Choroid plexus epithelial cell (primary cell): ENCODE measurements at regions not wholly inside any gene's neighbourhood (a gene's known extent, or its start where the extent isn't known, plus 50 kb on each side); places are given as distances from the start of the nearest gene placed in this dataset.
"Not testable (repeated sequence)": the region's sequence is repeated elsewhere in the genome, so short reads cannot be mapped to it uniquely, and the experiment has no call there.

Experiments used
- DNase-seq: peaks from one replicate; pipeline ENCODE4 v3.0.0-alpha.2; 2010; ENCODE audit warnings: low read depth
- H3K4me3 ChIP-seq: 2 replicates; pipeline ENCODE4 v1.5.1; 2011; ENCODE audit warnings: low read depth, mild to moderate bottlenecking, control low read depth, low read length, moderate library complexity
- TF ChIP-seq, protein P1 (sequence below): conservative IDR thresholded peaks from 2 replicates; pipeline ENCODE4 v1.5.1; 2011; ENCODE audit warnings: low read depth, mild to moderate bottlenecking, control low read depth, inconsistent platforms, low read length, moderate library complexity

DNA sequence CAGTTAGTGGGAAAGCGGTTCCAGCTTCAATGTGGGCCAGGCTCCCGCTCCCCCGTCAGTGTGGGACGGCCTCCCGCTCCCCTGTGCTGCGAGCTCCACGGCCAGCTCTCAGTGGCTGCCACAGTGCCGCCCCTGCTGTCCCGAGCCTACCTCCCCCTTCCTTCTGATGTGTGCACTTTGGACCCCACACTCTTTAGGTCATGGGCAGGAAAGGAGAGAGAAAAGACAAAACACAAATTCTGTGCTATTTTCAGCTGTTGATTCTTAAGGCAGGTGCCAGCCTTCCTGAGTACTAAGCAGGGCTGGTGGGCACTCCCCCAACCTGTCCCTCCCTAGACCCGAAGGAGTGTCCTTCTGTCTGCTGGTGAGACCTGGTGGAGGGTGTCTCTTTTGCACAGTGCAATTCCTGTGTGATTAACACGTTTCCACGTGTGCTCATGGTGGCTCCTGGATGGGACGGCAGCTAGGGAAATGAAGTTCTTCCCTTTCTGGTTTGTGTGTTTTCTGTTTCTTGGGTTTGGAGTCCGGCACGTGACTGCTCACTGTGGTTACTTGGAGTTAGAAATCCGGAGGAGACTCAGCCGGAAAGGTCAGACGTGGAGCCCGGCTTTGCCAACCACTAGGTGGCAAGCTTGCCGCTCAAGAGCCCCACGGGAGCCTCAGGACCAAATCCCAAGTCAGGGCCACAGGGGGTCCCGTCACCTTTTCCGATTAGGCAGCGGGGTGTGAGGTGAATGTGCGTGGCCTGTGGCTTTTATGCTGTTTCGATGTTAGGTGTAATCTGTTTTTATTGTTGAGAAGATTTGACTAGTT lies 130.3 kb downstream of the LAT start:
- peak; percentile 79 for DNase-seq
- not testable (repeated sequence) for H3K4me3 ChIP-seq
- TF ChIP-seq, protein P1, sequence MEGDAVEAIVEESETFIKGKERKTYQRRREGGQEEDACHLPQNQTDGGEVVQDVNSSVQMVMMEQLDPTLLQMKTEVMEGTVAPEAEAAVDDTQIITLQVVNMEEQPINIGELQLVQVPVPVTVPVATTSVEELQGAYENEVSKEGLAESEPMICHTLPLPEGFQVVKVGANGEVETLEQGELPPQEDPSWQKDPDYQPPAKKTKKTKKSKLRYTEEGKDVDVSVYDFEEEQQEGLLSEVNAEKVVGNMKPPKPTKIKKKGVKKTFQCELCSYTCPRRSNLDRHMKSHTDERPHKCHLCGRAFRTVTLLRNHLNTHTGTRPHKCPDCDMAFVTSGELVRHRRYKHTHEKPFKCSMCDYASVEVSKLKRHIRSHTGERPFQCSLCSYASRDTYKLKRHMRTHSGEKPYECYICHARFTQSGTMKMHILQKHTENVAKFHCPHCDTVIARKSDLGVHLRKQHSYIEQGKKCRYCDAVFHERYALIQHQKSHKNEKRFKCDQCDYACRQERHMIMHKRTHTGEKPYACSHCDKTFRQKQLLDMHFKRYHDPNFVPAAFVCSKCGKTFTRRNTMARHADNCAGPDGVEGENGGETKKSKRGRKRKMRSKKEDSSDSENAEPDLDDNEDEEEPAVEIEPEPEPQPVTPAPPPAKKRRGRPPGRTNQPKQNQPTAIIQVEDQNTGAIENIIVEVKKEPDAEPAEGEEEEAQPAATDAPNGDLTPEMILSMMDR: peak; percentile 73

DNA sequence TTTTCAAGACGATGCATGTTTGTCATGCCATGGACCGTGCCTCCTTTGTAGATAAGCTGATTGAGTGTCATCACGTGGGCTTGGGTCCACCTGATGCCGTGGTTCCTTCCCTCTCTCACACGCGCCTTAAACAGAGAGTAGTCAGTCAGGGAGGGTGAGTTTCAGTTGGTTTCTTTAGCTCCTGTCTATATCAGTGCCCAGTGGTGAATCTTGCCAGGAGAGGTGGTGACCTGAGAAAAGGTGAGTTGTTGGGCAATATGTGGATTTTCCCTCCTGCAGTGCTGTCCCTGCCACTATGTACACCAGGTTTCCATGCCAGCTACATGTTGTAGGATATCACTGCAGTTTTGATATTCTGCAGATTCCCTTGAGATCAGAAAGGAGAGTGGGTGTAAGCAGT lies 129.7 kb downstream of the LAT start:
- H3K4me3 ChIP-seq: no peak overlapping the region
- no peak for DNase-seq
- TF ChIP-seq, protein P1: no peak

DNA sequence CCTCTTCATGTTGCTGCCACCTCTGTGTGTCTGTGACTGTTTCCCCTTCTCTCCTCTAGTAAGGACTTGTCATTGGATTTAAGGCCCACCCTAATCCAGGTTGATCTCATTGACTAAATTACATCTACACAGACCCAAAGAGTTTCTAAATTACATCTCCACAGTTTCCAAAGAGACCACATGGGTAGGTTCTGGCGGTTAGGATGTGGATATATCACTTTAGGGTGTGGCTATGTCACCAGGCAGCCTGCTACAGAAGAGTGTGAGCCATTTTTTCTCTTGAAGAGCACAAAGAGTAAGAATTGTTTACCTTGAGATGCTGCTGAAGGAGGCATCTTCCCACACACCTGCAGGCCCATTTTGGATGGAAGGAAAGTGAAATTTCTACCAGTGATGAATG lies 128.6 kb downstream of the LAT start:
- DNase-seq: not testable (repeated sequence)

DNA sequence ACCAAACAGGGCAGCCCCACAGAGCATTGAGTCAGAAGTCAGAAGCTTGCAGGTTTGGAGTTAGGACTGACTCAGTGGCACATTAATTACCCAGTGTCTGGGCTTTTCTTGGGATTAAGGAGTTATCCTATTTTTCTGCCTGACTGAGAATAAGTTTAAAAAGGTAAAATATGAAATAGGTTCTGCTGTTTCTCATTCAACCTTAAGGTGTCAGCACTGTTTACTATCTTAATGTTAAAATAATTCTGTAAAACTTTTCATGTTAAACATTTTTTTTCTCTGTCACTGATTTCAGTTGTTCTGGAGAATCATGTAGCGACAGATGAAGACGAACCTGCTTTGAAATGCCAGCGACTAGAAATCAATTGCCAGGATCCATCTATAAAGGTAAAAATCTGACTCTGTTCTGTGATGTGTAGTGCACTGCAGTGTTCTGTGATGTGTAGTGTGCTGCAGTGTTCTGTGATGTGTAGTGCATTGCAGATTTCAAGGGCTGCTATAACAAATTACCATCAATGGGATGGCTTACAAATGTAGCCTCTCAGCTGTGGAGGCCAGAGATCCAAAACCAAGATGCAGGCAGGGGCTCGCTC lies 128.0 kb downstream of the LAT start:
- TF ChIP-seq, protein P1: peak; percentile 41
- DNase-seq: peak; percentile 18
- H3K4me3 ChIP-seq: no peak overlapping the region

More for the DNA sequence above, 128.6 kb downstream of the LAT start:
- not testable (repeated sequence) for H3K4me3 ChIP-seq

DNA sequence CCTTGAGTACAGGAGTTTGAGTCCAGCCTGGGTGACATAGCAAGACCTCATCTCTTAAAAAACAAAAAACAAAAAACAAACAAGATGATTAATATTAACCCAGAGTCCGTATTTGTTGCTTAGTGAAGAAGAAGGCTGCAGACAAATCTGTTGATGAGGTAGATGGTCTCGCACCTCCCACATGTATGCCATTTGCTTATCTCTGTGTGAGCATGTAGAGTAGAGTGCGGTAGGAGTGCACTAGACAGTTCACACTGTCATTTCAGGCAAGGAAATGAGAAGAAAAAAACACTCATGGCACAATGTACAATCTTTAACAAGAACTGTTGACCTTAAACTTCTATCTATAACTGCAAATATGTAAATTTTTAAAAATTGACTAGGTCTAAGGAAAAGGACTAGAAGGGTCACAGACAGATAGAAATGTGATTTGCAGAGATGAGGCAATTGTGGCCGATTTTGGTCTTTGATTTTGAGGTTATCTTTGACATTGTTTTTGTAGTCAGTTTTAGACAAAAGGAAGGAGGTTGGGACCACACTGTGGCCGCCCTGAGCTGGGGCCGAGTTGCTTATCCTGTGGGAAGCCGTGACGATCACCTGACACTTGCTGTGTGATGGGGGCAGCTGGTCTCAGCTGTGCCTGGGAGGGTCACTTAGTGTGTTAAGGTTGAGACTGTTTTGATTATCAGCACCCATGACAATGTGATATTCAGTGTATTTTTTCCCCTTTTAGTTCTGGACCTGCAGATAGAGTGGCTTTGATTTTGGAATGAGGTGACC lies 127.2 kb downstream of the LAT start:
- DNase-seq, H3K4me3 ChIP-seq: not testable (repeated sequence)

DNA sequence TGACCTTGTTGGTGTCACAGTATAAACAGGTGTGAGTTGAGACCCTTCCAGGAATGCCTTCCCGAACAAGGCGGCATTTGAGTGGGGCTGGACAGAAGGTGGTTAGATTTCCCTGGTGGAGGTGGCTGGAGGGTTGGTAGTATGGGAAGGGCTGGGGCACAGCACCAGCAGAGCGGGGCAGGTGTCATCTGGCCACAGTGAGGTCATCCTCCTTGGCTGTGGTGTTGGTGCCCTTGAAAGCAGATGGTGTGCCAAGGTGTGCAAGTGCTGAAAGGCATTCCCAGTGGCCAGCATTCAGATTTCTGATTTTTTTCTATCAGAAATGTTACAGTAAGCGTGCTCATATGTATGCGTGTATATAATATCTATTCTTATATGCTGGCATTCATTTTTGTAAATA lies 126.6 kb downstream of the LAT start:
- no peak for DNase-seq
- TF ChIP-seq, protein P1: no peak
- H3K4me3 ChIP-seq: no peak overlapping the region

DNA sequence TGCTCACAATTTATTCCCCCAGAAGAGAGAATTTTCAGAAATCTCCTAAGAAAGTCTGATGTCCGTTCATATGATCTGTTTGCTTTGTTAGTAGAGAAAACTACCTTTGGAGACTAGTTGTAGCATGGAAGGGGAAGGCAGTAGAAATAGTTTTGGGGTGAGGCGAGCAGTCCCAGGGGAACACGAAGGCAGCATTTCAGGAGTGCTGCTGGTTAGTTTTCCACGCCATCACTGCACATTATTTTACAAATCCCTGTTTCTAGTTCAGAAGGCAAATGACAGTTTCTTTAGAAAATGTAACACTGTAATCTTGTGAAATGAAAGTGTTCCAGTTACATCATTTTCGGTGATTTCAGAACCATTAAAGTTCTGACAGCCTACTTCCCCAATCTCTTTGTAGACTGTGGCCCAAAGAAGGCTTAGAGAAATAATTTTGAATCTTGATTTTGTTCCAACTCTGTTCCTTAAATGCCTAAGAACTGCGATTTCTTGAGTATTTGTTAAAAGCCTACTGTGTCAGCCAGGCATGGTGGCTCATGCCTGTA lies 123.8 kb downstream of the LAT start:
- DNase-seq: not testable (repeated sequence)

DNA sequence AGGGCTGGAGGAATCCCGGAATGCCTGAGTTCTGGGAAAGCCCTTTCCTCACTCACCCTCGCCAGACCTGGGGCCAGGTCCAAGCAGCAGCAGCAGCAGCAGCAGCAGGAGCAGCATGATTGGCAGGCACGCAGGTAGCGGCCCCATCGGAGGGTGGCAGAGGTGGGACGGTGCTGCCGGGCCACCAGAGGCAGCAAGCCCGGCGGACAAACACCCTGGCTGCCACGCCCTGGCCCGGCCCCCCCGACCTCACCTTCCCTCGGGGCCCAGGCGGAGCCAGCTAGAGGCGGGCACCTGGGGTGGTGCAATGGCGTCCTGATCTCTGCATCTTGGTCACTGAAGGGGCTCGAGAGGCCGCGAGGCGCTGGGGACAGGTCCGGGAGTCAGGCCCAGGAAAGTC lies 122.4 kb downstream of the LAT start:
- TF ChIP-seq, protein P1: no peak
- DNase-seq: no peak
- H3K4me3 ChIP-seq: no peak overlapping the region

More for the DNA sequence above, 123.8 kb downstream of the LAT start:
- H3K4me3 ChIP-seq: not testable (repeated sequence)

DNA sequence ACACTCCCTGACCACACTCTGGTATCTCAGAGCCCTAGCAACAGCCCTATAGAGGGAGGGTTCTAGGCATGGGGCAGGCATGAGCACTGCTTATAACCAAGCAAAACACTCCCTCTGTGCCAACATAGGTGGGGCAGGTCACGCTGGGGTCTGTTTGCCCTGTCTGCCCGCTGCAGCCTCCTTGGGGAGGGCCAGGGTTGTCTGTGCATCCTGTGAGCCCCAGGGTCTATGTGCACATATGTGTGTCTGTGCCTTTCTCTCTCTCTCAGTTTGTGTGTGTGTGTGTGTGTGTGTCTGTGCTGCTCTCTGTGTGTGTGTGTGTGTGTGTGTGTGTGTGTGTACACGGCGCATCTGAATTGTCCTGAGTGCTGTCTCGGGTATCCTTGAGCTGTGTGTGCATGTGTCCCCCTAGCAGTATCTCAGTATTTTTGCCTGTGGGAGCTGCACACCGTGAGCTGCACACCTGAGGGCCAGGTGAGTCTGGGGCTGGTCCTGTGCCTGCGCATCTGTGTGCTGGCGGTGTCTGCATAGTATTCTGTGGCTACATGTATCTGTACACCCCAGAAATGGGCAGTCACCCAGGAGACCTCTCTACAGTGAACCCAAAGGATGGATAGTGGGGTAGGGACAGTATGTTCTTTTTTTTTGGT lies 121.5 kb downstream of the LAT start:
- DNase-seq, H3K4me3 ChIP-seq: not testable (repeated sequence)

DNA sequence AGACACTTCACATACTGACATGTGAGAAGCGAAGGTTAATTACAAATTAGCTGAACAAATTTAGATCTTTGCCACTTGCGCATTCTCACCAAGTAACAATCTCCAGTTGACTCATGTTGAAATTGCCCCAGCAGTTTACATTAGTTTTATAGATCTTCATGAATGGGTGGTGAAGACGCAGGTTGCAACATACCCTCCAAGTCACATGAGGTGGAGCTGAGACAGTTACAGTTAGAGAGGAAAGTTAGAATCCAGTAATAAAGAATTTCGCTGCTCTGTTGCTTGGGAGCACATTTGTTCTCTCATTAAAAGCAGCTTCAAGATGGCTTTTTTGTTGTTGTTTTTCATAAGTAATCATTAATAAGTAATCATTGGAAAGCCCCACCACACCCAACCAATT lies 119.7 kb downstream of the LAT start:
- not testable (repeated sequence) for DNase-seq, H3K4me3 ChIP-seq

DNA sequence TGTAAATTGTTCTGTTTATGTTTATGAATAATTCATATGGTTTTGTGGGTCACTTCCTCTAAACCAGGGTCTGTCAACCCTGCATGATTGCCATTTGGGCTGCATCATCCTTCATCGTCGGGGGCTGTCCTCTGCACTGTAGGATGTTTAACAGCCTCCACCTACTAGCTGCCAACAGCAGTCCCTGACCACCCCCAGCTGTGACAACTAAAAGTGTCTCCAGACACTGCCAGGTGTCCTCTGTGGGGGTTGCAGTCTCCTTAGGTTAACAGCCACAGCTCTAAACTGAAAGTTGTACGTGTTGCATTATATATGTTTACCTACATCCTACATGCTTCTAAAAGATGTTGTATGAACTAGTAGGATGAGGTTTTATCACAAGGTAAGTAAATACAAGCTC lies 113.1 kb downstream of the LAT start:
- not testable (repeated sequence) for H3K4me3 ChIP-seq, DNase-seq
